ENCODE measurements at regions not wholly inside any gene's neighbourhood (a gene's known extent, or its start where the extent isn't known, plus 50 kb on each side); places are given as distances from the start of the nearest gene placed in this dataset.
A peak's percentile ranks its signal among the peaks of the same experiment; 100 is the strongest.

- no peak for DNase-seq
Observed at GRCh38 chr1:5456090-5456811, 536.0 kb downstream of the NPHP4 start.

DNA sequence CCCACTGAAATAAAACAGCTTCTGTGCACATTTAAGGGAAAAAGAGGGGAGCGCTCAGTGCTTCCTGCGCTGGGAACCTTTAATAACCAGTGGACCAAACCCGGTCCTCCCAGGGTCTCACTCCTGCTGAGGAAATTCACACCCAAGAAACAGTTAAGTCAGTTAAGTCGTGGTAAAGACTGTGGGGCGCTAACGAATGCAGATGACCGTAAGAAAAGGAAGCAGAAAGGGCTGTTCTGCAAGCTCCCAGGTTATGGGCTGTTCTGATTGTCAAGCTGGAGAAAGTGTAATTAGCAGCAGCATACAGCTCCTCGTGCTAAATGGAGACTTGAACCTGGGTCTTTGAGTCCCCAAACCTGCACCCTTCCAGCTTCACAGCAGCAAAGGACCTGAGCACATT is 536.6 kb downstream of the NPHP4 start:
- no peak for DNase-seq

- no peak for DNase-seq
Observed at GRCh38 chr1:5455056-5455455, 537.2 kb downstream of the NPHP4 start.

DNA sequence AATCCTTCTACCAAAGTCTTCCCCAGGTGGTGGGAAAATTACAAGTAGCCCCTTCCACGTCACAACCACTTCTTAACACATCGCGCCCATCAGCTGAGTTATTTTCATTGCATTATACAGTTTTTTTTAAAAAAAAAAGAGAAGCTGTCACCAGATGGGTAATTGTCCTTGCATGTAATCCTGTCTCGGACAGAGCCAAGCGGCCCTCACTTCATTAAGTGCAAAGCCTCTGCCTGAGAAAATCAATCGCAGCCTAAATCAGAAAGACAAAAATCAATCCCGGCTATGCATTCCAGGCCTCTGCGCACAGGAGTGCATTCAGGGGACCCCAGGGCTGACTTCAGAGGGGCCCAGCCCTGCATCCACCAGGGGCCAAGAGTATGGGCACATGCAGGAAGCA is 538.9 kb downstream of the NPHP4 start:
- no peak for DNase-seq

DNA sequence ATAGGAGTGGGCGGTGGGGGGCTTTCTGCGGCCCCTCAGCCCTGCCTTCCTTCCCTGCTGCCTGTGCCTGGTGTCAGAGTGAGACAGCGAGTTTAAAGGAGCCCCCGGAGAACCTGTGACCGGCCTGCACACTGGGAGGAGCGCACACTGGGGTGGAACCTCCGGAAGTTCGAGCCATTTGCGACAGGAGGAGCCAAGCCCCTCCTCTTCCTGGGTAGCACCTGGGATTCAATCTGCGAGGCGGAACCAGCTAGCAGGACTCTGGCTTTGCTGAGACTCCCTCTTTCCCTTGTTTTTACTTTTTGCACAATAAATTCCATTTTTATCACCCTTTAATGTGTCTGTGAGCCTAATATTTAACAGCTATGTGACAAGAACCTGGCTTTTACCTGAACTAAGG is 540.6 kb downstream of the NPHP4 start:
- no peak for DNase-seq

- peak; percentile 2 for DNase-seq
Observed at GRCh38 chr1:5448486-5448885, 543.7 kb downstream of the NPHP4 start.

DNA sequence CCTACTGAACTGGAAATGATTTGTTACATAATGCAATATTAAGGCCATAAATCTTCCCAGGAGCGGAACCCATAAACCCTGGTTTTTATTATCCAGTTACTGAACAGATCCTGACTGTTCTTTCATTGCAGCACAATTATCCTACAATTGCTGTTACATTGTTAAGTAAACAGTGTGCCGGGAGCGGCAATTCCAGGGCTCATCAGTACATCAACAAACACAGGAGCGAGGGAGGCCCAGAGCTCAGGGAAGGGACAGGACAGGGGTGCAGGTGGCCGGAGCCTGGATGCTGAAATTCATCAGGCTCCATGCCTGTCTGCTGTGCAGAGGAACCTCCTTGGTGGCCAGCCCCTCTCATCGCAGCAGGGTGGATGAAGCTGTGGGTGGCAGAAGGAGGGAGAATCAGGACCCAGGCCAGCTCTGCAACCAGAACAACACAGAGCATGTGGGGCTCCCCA is 544.7 kb downstream of the NPHP4 start:
- no peak for DNase-seq

DNA sequence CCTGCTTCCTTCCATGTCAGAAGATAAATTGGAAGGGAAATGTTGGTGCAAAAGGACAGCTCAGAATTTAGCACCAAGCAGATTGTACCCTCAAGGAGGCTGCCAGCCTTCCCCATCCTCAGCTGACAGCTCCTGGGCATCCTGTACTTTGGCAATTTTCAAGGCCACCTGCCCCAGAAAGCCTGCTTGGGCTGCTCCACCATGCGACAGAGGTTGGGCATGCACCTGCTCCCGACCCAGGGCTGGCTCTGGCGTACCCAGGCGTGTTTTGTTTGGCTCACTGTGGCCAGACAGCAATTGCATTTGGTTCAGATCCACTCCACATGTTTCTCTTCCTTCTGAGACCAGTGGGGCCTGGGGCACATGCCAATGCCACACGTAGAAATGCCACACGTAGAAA is 547.8 kb downstream of the NPHP4 start:
- no peak for DNase-seq

GRCh38 chr1:5436808-5437207 is 555.4 kb downstream of the NPHP4 start:
- no peak for DNase-seq

DNA sequence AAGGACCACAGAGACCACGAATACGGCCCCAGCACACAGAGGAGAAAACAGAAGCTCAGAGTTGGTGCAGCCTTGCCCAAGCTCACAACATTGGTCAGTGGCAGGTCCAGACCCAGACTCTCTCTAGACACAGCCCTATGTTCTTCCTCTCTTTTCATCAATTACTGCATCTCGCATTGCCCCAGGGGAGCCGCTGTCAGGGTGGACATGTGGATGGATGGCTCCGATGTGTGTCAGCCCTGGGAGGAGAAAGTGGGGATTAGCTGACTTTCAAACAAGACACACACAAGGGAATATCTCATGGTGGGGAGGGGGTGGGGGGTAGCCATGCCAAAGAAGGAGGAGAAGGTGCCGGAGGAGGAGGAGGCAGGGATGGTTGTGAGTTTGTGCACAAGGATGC is 556.8 kb downstream of the NPHP4 start:
- no peak for DNase-seq

GRCh38 chr1:5432436-5432835 is 559.8 kb downstream of the NPHP4 start:
- DNase-seq: no peak

- DNase-seq: no peak
Observed at GRCh38 chr1:5430911-5431697, 561.1 kb downstream of the NPHP4 start.

DNA sequence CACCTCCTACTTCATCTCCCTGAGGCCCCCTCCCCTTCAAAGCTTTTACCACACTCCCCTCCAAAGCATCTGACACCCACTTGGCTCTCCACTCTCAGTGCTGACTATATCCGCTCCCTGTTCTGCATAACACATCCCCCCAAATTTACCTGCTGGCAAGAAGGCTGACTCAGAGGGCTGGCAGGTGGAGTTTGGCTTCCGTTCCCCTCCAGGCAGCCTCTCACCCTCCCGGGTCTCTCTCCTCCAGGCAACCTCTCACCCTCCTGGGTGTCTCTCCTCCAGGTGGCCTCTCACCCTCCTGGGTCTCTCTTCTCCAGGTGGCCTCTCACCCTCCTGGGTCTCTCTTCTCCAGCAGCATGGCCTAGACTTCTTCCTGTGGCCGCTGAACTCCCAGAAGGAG is 562.1 kb downstream of the NPHP4 start:
- DNase-seq: no peak

DNA sequence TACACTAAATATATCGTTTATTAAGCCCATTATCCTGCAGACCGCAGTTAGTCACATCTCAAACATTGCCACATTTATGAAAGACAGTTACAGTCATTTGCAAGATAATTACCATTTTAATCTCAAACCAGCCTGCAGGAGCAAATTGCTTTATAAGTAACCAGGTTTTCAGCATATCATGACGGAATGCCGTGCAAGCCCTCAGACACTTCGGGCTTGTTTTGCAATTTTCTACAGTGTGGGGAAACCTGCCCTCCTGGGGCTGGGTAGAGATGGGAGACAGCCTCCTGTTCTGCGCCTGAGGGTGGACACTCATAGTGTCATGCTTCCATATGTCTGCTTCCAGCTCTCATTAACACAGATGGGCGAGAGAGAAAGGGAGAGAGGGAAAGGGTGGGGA is 563.9 kb downstream of the NPHP4 start:
- DNase-seq: no peak

GRCh38 chr1:5427026-5427613 is 565.1 kb downstream of the NPHP4 start:
- no peak for DNase-seq

GRCh38 chr1:5424802-5425703 is 567.2 kb downstream of the NPHP4 start:
- no peak for DNase-seq

DNA sequence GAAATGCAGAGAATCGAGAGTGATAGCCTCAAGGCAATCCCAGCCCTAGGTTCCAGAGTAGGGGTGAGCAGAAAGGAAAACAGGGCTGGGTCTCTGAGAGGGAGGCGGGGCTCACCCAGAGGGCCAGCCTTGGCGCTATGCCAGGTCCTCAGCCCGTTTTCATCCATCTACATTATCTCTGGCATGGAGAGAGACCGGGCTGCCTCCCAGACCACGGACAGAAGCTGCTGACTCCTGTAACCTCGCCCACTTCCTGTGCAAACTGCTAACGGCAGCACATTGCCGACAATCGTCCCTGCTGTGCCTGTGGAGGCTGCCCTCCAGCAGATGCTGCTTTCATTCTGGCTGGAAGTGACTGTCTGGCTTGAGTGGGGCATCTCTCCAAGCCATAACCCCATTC is 569.1 kb downstream of the NPHP4 start:
- DNase-seq: peak; percentile 69

- DNase-seq: no peak
Observed at GRCh38 chr1:5419501-5419900, 572.7 kb downstream of the NPHP4 start.

GRCh38 chr1:5416518-5416917 is 575.7 kb downstream of the NPHP4 start:
- DNase-seq: no peak

DNA sequence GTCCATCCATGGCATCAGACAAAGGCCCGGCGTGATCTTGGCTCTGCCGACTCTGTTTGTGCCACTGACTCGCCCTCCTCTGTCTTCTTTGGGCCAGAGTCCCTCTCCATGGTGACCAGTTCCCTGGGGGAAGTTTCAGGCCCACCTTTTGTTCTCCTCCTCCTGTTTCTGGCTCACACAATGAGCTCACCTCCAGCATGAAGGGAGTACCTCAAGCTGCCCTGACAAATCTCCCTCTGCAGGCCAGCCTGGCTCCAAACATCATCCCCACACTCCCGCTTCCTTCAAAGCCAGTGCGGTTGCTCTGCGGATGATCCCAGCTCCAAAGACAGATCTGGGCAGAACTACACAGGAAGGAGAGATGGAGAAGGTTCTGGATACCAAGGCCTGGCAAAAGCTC is 576.6 kb downstream of the NPHP4 start:
- DNase-seq: no peak

DNA sequence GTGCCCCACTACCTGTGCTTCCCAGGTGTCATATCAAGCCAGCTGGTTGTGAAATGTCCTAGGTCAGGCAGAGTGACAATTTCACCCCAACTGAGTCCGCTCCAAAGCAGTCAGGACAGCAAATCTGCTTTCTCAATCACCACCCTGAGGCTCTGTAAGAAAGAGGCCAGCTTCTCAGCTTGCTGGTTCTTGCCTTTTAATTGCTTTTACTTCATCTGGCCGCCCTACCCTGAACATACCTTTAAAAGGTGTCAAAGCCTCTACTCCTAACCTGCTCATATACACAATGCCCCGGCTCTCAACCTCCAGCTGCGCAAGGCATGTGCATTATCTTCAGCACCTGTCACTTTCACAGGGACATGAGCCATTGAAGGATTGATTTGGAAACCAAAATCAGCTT is 581.6 kb downstream of the NPHP4 start:
- DNase-seq: no peak

GRCh38 chr1:5408401-5408800 is 583.8 kb downstream of the NPHP4 start:
- DNase-seq: no peak

- DNase-seq: no peak
Observed at GRCh38 chr1:5405263-5405662, 587.0 kb downstream of the NPHP4 start.
